GM23338 (cell line): ENCODE measurements at regions not wholly inside any gene's neighbourhood (a gene's known extent, or its start where the extent isn't known, plus 50 kb on each side); places are given as distances from the start of the nearest gene placed in this dataset.

Source experiments
- ATAC-seq: fragments of 200-7000 bp; cut with Tn5 transposase; 3 replicates; pipeline ENCODE4 v1.9.1; 2020
- DNase-seq: peaks from one replicate; pipeline ENCODE4 v3.0.0-alpha.2; 2015; ENCODE audit warnings: low spot score
- H2AFZ ChIP-seq: fragments of 200-600 bp; sonication (generic); 2 replicates; pipeline ENCODE4 v1.8.0; 2016; ENCODE audit warnings: antibody characterized with exemption, mild to moderate bottlenecking, moderate library complexity
- H3F3A ChIP-seq: fragments of 200-600 bp; sonication (generic); replicated peaks from 2 replicates; pipeline ENCODE4 v1.8.0; 2017; ENCODE audit warnings: antibody characterized with exemption, mixed run types, low read depth
- H3K27ac ChIP-seq: fragments of 200-600 bp; sonication (generic); 2 replicates; pipeline ENCODE4 v1.6.1; 2016; ENCODE audit warnings: low read depth
- H3K27me3 ChIP-seq: fragments of 200-600 bp; sonication (generic); 2 replicates; pipeline ENCODE4 v1.8.0; 2016; ENCODE audit warnings: mild to moderate bottlenecking, mixed run types, moderate library complexity; ENCODE audit not compliant: insufficient read depth
- H3K36me3 ChIP-seq: fragments of 200-600 bp; sonication (generic); 2 replicates; pipeline ENCODE4 v1.8.0; 2016; ENCODE audit warnings: mild to moderate bottlenecking; ENCODE audit not compliant: insufficient read depth
- H3K4me1 ChIP-seq: fragments of 200-600 bp; sonication (generic); 2 replicates; pipeline ENCODE4 v1.8.0; 2016; ENCODE audit warnings: mild to moderate bottlenecking, moderate library complexity; ENCODE audit not compliant: insufficient read depth
- H3K4me2 ChIP-seq: fragments of 200-600 bp; sonication (generic); 2 replicates; pipeline ENCODE4 v1.7.1; 2017; ENCODE audit warnings: mixed run types
- H3K4me3 ChIP-seq: fragments of 200-600 bp; sonication (generic); 2 replicates; pipeline ENCODE4 v1.6.1; 2016; ENCODE audit warnings: mixed run types
- H3K79me2 ChIP-seq: fragments of 200-600 bp; sonication (generic); replicated peaks from 2 replicates; pipeline ENCODE4 v1.8.0; 2017; ENCODE audit warnings: mild to moderate bottlenecking; ENCODE audit not compliant: insufficient read depth
- H3K9me2 ChIP-seq: fragments of 200-600 bp; sonication (generic); 2 replicates; pipeline ENCODE4 v1.8.0; 2017; ENCODE audit not compliant: insufficient read depth
- H4K20me1 ChIP-seq: fragments of 200-600 bp; sonication (generic); replicated peaks from 2 replicates; pipeline ENCODE4 v1.8.0; 2017; ENCODE audit warnings: mild to moderate bottlenecking; ENCODE audit not compliant: insufficient read depth
- H3K27ac Mint-ChIP-seq: 2 replicates; pipeline ENCODE4 v1.8.0; 2020; ENCODE audit warnings: inconsistent platforms, mild to moderate bottlenecking, moderate library complexity, mixed read lengths
- H3K27me3 Mint-ChIP-seq: 3 replicates; pipeline ENCODE4 v1.8.0; 2022; ENCODE audit warnings: low read depth, mild to moderate bottlenecking, moderate library complexity, mixed read lengths, inconsistent platforms; ENCODE audit not compliant: insufficient read depth, poor library complexity
- H3K36me3 Mint-ChIP-seq: 3 replicates; pipeline ENCODE4 v1.8.0; 2021; ENCODE audit warnings: low read depth, mild to moderate bottlenecking, inconsistent platforms, moderate library complexity, mixed read lengths
- H3K4me1 Mint-ChIP-seq: 3 replicates; pipeline ENCODE4 v1.8.0; 2020; ENCODE audit warnings: mild to moderate bottlenecking, inconsistent platforms, mixed read lengths
- H3K4me3 Mint-ChIP-seq: 3 replicates; pipeline ENCODE4 v1.8.0; 2021; ENCODE audit warnings: moderate library complexity, mild to moderate bottlenecking, inconsistent platforms, mixed read lengths
- H3K9me3 Mint-ChIP-seq: 3 replicates; pipeline ENCODE4 v1.8.0; 2020; ENCODE audit warnings: moderate library complexity, mild to moderate bottlenecking, inconsistent platforms, mixed read lengths
- CREB1 ChIP-seq: fragments of 250-450 bp; sonication (Bioruptor Pico); IDR thresholded peaks from 2 replicates; pipeline ENCODE4 v1.5.0; 2020; ENCODE audit warnings: low read depth, mild to moderate bottlenecking, moderate library complexity
- CTCF ChIP-seq, 2 experiments: fragments of 200-600 bp in 1 of 2; sonication (generic) in 1 of 2; conservative IDR thresholded peaks; 2 replicates each; pipeline versions ENCODE4 v1.5.1 to v1.6.1; 2016 to 2017; ENCODE audit warnings: antibody characterized with exemption in 2 of 2, low read depth in 2 of 2, mild to moderate bottlenecking in 2 of 2, moderate library complexity in 1 of 2
- ETS1 ChIP-seq: IDR thresholded peaks from 2 replicates; pipeline ENCODE4 v1.6.1; 2016; ENCODE audit warnings: antibody characterized with exemption
- EZH2 ChIP-seq: fragments of 200-600 bp; sonication (generic); IDR thresholded peaks from one replicate; pipeline ENCODE4 v1.8.0; 2017; ENCODE audit warnings: antibody characterized with exemption, mild to moderate bottlenecking, low read depth; ENCODE audit not compliant: unreplicated experiment
- EZH2phosphoT487 ChIP-seq: fragments of 200-600 bp; sonication (generic); IDR thresholded peaks from one replicate; pipeline ENCODE4 v1.8.1; 2018; ENCODE audit warnings: antibody characterized with exemption; ENCODE audit not compliant: unreplicated experiment
- JUNB ChIP-seq: IDR thresholded peaks from one replicate; pipeline ENCODE4 v1.6.1; 2016; ENCODE audit warnings: antibody characterized with exemption; ENCODE audit not compliant: unreplicated experiment
- POLR2AphosphoS5 ChIP-seq: IDR thresholded peaks from 2 replicates; pipeline ENCODE4 v1.6.1; 2016; ENCODE audit warnings: antibody characterized with exemption, low read depth
- ZNF462 ChIP-seq: fragments of 250-450 bp; sonication (Bioruptor Pico); IDR thresholded peaks from 2 replicates; pipeline ENCODE4 v1.5.0; 2020; ENCODE audit warnings: mild to moderate bottlenecking, moderate library complexity

- TF ChIP-seq POLR2AphosphoS5 (no peak), JUNB (no peak), ZNF462 (CRISPR knock-in tag) (no peak)
- Histone ChIP-seq H4K20me1 (no peaks in the 10 kb centered on the region), H3K9me2 (0 out of 2 replicates have a peak, but pooled peaks cover 6% of the 10 kb centered on the region), H3K36me3 (no peaks in the 10 kb centered on the region), H3K4me3 (no peak overlapping the region), H3K4me1 (peaks cover 9% of the 10 kb centered on the region; the same call in 1 of the 2 replicates), H3K4me2 (peak overlapping the region; percentile 34; the same call in 1 of the 2 replicates), H3F3A (no peaks in the 10 kb centered on the region), H3K79me2 (no peaks in the 10 kb centered on the region), H3K27me3 (no peaks in the 10 kb centered on the region), H2AFZ (peak overlapping the region; percentile 90), H3K27ac (no peak overlapping the region)
- ATAC-seq (no peak), DNase-seq (no peak)
- Mint-ChIP-seq H3K27me3 (peaks cover 2% of the 10 kb centered on the region), H3K9me3 (0 out of 3 replicates have a peak, but pooled peaks cover 4% of the 10 kb centered on the region), H3K36me3 (no peaks in the 10 kb centered on the region), H3K27ac (peak overlapping the region; percentile 65), H3K4me1 (peaks cover 14% of the 10 kb centered on the region), H3K4me3 (no peak overlapping the region)
These were observed 159.1 kb downstream of the SEC23IP start for GRCh38 chr10:120051671-120052070.

- Histone ChIP-seq H3K9me2 (0 out of 2 replicates have a peak, but pooled peaks cover 6% of the 10 kb centered on the region), H3F3A (no peaks in the 10 kb centered on the region), H3K27ac (no peak overlapping the region), H3K4me2 (no peak overlapping the region), H4K20me1 (no peaks in the 10 kb centered on the region), H3K27me3 (no peaks in the 10 kb centered on the region), H3K4me3 (no peak overlapping the region), H3K36me3 (no peaks in the 10 kb centered on the region), H3K4me1 (peaks cover 9% of the 10 kb centered on the region; the same call in 1 of the 2 replicates), H2AFZ (no peak overlapping the region), H3K79me2 (no peaks in the 10 kb centered on the region)
- Mint-ChIP-seq H3K27me3 (peaks cover 2% of the 10 kb centered on the region), H3K27ac (no peak overlapping the region), H3K4me3 (no peak overlapping the region), H3K9me3 (0 out of 3 replicates have a peak, but pooled peaks cover 4% of the 10 kb centered on the region), H3K4me1 (peaks cover 14% of the 10 kb centered on the region), H3K36me3 (no peaks in the 10 kb centered on the region)
- no peak for DNase-seq
- no peak for ATAC-seq
- TF ChIP-seq EZH2phosphoT487 = no peak
- no peak for TF ChIP-seq CTCF (conservative IDR thresholded peaks at IDR 0.05; ENCODE audit: low read depth in 2 of 2)
- no peak for TF ChIP-seq ETS1
- no peak for TF ChIP-seq CREB1 (CRISPR knock-in tag)
- no peak for TF ChIP-seq JUNB
- TF ChIP-seq EZH2 = no peak
These were observed 160.6 kb downstream of the SEC23IP start for GRCh38 chr10:120052964-120053702.
